RKO (cell line): ENCODE measurements at regions not wholly inside any gene's neighbourhood (a gene's known extent, or its start where the extent isn't known, plus 50 kb on each side); places are given as distances from the start of the nearest gene placed in this dataset.

Source experiments
- DNase-seq: peaks from one replicate; pipeline ENCODE4 v3.0.0-alpha.2; 2016; ENCODE audit warnings: low spot score

GRCh38 chr5:124839371-124839998 lies 93.0 kb upstream of the ZNF608 start:
- no peak for DNase-seq

GRCh38 chr5:124841829-124842712 lies 95.6 kb upstream of the ZNF608 start:
- DNase-seq: no peak

GRCh38 chr5:124842725-124843595 lies 96.5 kb upstream of the ZNF608 start:
- no peak for DNase-seq

- DNase-seq: no peak
Measured at GRCh38 chr5:124843596-124843899, 97.1 kb upstream of the ZNF608 start.

- no peak for DNase-seq
Measured at GRCh38 chr5:124844371-124844920, 98.0 kb upstream of the ZNF608 start.

GRCh38 chr5:124847907-124848306 lies 101.5 kb upstream of the ZNF608 start:
- no peak for DNase-seq

GRCh38 chr5:124849774-124850173 lies 103.3 kb upstream of the ZNF608 start:
- DNase-seq: no peak

GRCh38 chr5:124856726-124857125 lies 110.3 kb upstream of the ZNF608 start:
- no peak for DNase-seq

GRCh38 chr5:124858612-124859011 lies 112.2 kb upstream of the ZNF608 start:
- no peak for DNase-seq

GRCh38 chr5:124859027-124859426 lies 112.6 kb upstream of the ZNF608 start:
- DNase-seq: no peak

- DNase-seq: no peak
Measured at GRCh38 chr5:124859556-124860290, 113.3 kb upstream of the ZNF608 start.

GRCh38 chr5:124860291-124860655 lies 113.8 kb upstream of the ZNF608 start:
- no peak for DNase-seq

- DNase-seq: no peak
Measured at GRCh38 chr5:124865066-124865465, 118.6 kb upstream of the ZNF608 start.

GRCh38 chr5:124865603-124866354 lies 119.3 kb upstream of the ZNF608 start:
- no peak for DNase-seq

GRCh38 chr5:124866355-124867136 lies 120.1 kb upstream of the ZNF608 start:
- DNase-seq: no peak

GRCh38 chr5:124867137-124867704 lies 120.8 kb upstream of the ZNF608 start:
- DNase-seq: no peak

- no peak for DNase-seq
Measured at GRCh38 chr5:124868676-124869075, 122.2 kb upstream of the ZNF608 start.

- DNase-seq: no peak
Measured at GRCh38 chr5:124869426-124870033, 123.1 kb upstream of the ZNF608 start.

- no peak for DNase-seq
Measured at GRCh38 chr5:124870070-124870469, 123.6 kb upstream of the ZNF608 start.
